Type B pancreatic cell (in vitro differentiated cells): ENCODE measurements at regions not wholly inside any gene's neighbourhood (a gene's known extent, or its start where the extent isn't known, plus 50 kb on each side); places are given as distances from the start of the nearest gene placed in this dataset.

ENCODE experiments used
- DNase-seq: peaks from one replicate; pipeline ENCODE4 v3.0.0; 2021; ENCODE audit warnings: mixed read lengths; ENCODE audit not compliant: unreplicated experiment; ENCODE audit errors: extremely low spot score
- H3K27ac Mint-ChIP-seq: 2 replicates; pipeline ENCODE4 v1.8.0; 2021; ENCODE audit warnings: mild to moderate bottlenecking, mixed read lengths
- H3K27me3 Mint-ChIP-seq: 2 replicates; pipeline ENCODE4 v1.8.0; 2021; ENCODE audit warnings: mixed read lengths
- H3K36me3 Mint-ChIP-seq: 2 replicates; pipeline ENCODE4 v1.8.0; 2021; ENCODE audit warnings: mixed read lengths
- H3K4me1 Mint-ChIP-seq: one replicate; pipeline ENCODE4 v1.8.0; 2021; ENCODE audit warnings: mixed read lengths; ENCODE audit not compliant: unreplicated experiment
- H3K4me3 Mint-ChIP-seq: 2 replicates; pipeline ENCODE4 v1.8.0; 2021; ENCODE audit warnings: mild to moderate bottlenecking, mixed read lengths
- H3K9me3 Mint-ChIP-seq: 2 replicates; pipeline ENCODE4 v1.8.0; 2021; ENCODE audit warnings: mixed read lengths
- TF ChIP-seq, protein P1 (sequence below): fragments of 200-600 bp; sonication (generic); conservative IDR thresholded peaks from 2 replicates; pipeline ENCODE4 v1.5.0; 2021; ENCODE audit warnings: antibody characterized with exemption, mild to moderate bottlenecking

DNA sequence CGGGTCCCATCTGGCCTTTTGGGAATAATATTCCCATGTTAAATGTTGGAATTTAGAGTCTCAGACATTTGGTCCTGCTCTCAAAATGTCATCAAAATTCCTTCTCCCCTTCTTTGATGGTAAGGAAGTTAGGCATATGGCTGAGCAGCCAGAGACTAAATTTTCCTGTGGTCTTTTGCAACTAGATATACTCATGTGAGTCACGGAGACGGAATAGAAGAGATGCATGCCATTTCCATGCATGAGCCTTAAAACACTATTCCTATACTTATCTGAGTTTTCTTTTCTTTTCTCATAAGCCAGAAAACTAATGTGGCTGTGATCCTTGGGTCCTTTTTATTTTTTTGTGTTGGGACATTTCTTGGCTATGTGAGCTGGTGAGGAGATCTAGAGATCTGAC is 105.3 kb downstream of the NR2F2 start:
- Mint-ChIP-seq H3K4me3 (no peak overlapping the region), H3K36me3 (no peaks in the 10 kb centered on the region), H3K9me3 (no peaks in the 10 kb centered on the region), H3K4me1 (no peaks in the 10 kb centered on the region), H3K27ac (no peak overlapping the region), H3K27me3 (peaks cover 26% of the 10 kb centered on the region)
- DNase-seq, result no peak
- TF ChIP-seq, protein P1, sequence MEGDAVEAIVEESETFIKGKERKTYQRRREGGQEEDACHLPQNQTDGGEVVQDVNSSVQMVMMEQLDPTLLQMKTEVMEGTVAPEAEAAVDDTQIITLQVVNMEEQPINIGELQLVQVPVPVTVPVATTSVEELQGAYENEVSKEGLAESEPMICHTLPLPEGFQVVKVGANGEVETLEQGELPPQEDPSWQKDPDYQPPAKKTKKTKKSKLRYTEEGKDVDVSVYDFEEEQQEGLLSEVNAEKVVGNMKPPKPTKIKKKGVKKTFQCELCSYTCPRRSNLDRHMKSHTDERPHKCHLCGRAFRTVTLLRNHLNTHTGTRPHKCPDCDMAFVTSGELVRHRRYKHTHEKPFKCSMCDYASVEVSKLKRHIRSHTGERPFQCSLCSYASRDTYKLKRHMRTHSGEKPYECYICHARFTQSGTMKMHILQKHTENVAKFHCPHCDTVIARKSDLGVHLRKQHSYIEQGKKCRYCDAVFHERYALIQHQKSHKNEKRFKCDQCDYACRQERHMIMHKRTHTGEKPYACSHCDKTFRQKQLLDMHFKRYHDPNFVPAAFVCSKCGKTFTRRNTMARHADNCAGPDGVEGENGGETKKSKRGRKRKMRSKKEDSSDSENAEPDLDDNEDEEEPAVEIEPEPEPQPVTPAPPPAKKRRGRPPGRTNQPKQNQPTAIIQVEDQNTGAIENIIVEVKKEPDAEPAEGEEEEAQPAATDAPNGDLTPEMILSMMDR, result no peak

DNA sequence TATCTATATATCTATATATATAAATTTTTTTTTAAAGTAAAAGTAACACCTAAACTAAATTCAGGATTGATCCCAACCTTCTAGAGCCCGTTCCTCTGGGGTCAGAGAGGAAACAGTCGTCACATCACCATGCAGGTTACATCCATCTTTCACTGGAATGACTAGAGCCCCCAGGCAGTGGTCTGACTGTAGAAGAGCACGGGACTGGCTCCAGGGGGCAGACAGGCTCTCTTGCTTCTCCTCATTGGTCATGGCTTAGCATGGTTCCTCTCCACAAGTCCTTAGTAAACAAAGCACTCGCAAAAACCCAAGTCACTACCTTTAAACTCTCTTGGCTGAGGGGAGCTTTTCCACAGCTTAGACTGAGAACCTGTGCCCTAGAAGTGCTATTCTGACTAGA is 110.5 kb downstream of the NR2F2 start:
- TF ChIP-seq, protein P1, result no peak
- Mint-ChIP-seq H3K4me3 (no peak overlapping the region), H3K27ac (no peak overlapping the region), H3K9me3 (no peaks in the 10 kb centered on the region), H3K4me1 (no peaks in the 10 kb centered on the region), H3K36me3 (no peaks in the 10 kb centered on the region), H3K27me3 (peaks cover 17% of the 10 kb centered on the region)
- DNase-seq, result no peak

- Mint-ChIP-seq H3K36me3 (no peaks in the 10 kb centered on the region), H3K27ac (no peak overlapping the region), H3K9me3 (no peaks in the 10 kb centered on the region), H3K27me3 (peaks cover 18% of the 10 kb centered on the region), H3K4me1 (no peaks in the 10 kb centered on the region), H3K4me3 (no peak overlapping the region)
- no peak for DNase-seq
- TF ChIP-seq, protein P1, result no peak
Observed at GRCh38 chr15:96442076-96442475, 111.6 kb downstream of the NR2F2 start.

- TF ChIP-seq, protein P1, result no peak
- Mint-ChIP-seq H3K36me3 (no peaks in the 10 kb centered on the region), H3K27ac (no peak overlapping the region), H3K4me1 (peaks cover 12% of the 10 kb centered on the region), H3K27me3 (peaks cover 24% of the 10 kb centered on the region), H3K9me3 (no peaks in the 10 kb centered on the region), H3K4me3 (no peak overlapping the region)
- DNase-seq, result no peak
Observed at GRCh38 chr15:96444865-96445264, 114.4 kb downstream of the NR2F2 start.

- DNase-seq, result no peak
- Mint-ChIP-seq H3K27ac (no peak overlapping the region), H3K36me3 (no peaks in the 10 kb centered on the region), H3K4me1 (peaks cover 12% of the 10 kb centered on the region), H3K9me3 (no peaks in the 10 kb centered on the region), H3K4me3 (no peak overlapping the region), H3K27me3 (peaks cover 26% of the 10 kb centered on the region)
- TF ChIP-seq, protein P1, result no peak
Observed at GRCh38 chr15:96448923-96449322, 118.4 kb downstream of the NR2F2 start.

GRCh38 chr15:96457841-96458240 is 127.3 kb downstream of the NR2F2 start:
- H3K4me3 Mint-ChIP-seq, result no peak overlapping the region
- no peaks in the 10 kb centered on the region for H3K36me3 Mint-ChIP-seq
- TF ChIP-seq, protein P1, result no peak
- no peaks in the 10 kb centered on the region for H3K9me3 Mint-ChIP-seq
- peaks cover 18% of the 10 kb centered on the region for H3K27me3 Mint-ChIP-seq
- no peaks in the 10 kb centered on the region for H3K4me1 Mint-ChIP-seq
- no peak overlapping the region for H3K27ac Mint-ChIP-seq
- no peak for DNase-seq
